Fibroblast of peridontal ligament (primary cell): ENCODE measurements at regions not wholly inside any gene's neighbourhood (a gene's known extent, or its start where the extent isn't known, plus 50 kb on each side); places are given as distances from the start of the nearest gene placed in this dataset.

Experiments used
- DNase-seq: peaks from one replicate; pipeline ENCODE4 v3.0.0-alpha.2; 2010; ENCODE audit errors: extremely low read depth

DNA sequence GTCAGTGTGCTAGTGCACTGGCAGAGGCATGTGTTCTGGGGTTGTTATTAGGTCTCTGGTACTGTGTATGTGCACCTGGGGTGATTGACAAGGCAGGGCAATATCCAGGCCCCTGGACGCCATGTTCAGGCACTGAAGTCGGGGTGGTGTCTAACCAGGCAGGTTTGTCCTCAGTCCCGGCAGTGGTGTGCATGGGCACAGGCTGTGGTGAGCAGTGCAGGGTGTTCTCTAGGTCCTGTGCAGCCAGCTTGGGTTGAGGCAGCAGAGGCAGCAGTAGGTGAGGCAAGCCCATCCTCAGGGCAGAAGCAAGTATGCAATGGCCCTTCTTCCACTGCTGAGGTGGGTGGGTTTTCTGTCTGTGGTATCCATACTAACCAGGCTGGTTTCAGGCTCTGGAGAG, 252.3 kb upstream of the LRRC7 start:
- DNase-seq = no peak

DNA sequence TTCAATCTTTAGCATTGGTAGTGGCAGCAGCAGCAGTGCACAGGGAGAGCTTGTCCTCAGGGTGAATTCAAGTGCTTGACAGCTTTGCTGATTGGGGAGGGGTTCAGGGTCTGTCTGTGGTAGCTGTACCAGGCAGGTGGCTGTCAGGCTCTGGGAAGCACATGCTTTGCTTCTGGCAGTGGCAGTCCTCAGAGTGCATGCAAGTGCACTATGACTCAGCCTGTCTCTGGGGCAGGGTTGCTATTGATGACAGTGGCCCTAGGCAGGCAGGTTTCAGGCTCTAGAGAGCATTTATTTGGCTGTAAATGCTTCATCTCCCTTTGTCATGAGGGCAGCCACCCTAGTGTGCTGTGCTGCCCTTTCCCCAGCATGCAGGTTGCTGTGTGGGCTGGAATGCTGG, 251.9 kb upstream of the LRRC7 start:
- DNase-seq = no peak

DNA sequence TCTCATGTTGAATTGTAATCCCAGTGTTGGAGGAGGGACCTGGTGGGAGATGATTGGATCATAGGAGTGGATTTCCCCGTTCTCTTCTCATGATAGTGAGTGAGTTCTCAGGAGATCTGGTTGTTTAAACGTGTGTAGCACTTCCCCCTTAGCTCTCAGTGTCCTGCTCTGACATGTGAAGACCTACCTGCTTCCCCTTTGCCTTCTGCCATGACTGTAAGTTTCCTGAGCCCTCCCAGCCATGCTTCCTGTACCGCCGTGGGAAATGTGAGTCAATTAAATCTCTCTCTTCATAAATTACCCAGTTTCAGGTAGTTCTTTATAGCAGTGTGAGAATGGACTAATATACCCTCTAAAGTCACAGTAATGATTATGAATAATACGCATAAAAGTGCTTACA, 248.4 kb upstream of the LRRC7 start:
- DNase-seq = no peak

DNA sequence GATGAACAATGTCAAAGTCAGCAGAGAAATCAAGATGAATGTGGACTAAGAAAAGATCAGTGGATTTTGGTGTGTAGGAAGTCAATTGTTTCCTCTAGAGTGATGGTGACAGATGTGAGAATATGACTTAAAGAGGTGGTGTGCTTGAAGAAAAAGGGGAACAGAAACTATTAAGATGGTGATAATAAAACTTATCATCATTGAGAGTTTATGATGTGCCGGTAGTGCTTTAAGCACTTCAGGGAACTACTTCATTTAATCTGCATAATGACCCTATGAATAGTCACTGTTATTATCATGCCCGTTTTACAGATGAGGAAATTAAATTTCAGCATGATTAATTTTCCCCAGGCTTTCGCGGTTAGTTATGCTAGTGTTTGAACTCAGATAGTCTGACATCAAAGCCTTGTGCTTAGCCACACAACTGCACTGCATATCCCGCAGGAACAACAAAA, 246.9 kb upstream of the LRRC7 start:
- no peak for DNase-seq

DNA sequence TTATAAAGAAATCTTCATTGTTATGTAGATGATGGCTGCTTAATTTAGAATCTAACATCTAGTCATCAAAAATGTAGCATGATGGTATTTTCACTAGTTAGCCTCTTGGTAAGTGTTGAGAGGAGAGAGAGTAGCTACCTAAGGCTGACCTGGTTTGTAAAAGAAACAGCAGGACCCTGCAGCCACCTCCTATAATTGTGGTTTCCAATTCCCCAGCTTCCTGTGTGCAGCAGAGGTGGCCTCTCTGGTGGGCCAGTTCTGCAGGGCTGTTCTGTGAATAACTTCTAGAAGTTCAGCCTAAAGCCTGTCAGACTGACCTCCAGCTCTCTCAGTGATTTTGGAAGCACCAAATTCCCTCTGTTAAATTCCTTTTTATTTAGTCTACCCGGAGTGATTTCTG, 246.4 kb upstream of the LRRC7 start:
- no peak for DNase-seq

DNA sequence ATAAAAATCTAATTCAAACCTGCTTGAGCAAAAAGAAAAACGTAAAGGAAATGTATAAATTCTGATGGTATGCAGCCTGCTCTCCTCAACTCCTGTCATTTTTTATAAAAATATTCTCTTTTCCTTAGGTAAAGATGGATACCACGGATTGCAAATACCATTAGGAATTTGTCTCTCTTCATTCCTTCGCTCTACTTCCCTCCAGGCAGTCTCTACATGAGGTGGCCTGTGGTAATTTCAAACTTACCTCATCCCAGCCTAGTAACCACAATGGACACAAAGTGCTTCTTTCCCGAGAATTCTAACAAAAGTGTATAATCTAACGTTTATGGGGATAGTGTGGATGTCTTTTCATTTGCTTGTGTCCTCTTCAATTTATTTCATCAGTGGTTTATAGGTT, 239.5 kb upstream of the LRRC7 start:
- no peak for DNase-seq

DNA sequence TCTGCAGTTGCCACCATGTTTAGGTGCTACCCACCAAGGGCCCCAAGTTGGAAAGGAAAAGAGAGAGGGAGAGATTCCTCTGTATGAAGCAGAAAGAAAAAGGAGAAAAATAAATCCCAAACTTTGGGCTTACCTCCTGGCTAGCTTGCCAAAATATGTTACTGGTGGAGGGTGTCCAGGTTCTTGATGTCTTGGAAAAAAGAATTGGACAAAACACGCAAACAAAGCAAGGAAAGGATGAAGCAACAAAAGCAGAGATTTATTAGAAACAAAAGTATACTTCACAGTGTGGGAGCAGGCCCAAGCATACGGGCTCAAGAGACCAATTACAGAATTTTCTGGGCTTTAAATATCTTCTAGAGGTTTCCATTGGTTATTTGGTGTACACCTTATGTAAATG, 204.5 kb upstream of the LRRC7 start:
- no peak for DNase-seq

DNA sequence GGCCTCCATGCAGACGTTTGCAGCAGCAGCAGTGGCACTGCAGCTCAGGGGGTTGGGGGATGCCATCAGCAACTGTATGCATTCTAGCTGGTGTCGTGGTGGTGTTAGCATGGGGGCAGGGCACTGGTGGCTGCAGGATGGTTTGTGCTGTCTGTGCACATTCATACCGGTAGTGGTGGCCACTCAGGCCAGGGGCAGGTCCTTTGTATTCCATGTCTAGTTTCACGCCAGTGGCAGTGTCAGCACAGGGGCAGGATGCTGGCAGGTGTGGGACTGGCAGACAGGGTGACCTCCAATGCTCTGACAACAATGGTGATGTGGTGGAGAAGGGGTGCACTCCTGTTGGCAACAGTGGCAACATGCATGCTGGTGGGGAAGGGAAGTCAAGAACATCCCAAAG, 194.2 kb upstream of the LRRC7 start:
- DNase-seq = no peak

DNA sequence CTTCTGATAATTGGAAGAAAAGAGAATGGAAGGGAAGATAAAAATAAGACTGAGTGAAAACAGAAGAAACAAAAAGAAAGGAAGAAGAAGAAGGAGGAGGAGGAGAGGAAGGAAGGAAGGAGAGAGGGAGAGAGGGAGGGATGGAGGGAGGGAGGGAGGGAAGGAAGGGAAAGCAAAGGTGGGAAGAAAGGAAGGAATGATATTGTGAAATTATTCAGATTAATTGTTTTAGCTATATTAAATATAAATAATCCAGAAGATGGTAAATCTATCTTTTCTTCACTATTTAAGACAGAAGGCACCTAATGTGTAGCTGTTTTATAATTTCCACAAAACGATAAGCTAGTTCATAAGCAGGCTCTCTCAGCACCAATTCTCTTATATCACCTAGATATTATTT, 191.3 kb upstream of the LRRC7 start:
- no peak for DNase-seq

DNA sequence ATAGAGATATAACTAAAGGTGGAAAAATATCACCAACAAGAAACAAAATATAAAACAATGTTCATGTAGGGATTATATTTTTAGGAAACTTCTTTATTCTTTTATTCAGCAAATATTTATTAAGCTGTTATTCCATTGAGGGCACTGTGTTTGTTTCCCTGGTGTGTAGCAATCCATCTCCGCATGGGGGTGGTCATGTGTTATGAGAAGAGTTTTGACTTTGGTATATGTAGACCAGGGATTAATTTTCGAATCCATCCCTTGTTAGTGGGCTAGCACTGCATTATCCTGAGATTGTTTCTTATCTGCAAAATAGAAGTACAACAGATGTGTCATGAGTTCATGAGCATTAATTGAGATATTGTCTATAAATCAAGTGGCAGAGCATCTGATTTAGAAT, 190.2 kb upstream of the LRRC7 start:
- no peak for DNase-seq

DNA sequence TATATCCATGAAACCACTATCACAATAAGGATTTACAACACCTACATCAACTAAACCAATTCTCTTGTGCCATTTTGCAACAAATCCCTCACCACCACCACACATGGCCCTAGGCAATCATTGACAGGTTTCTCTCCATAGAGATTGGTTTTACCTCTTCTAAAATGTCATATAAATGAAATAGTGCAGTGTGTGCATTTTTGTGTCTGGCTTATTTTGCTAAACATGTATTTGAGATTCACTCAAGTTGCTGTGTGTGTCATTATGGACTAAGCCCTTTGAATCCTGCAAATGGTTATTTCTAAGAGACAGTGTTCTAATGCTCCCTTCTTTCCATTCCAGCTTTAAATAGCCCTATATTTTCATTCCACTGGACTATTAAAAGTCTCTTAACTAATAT, 179.7 kb upstream of the LRRC7 start:
- DNase-seq = no peak

DNA sequence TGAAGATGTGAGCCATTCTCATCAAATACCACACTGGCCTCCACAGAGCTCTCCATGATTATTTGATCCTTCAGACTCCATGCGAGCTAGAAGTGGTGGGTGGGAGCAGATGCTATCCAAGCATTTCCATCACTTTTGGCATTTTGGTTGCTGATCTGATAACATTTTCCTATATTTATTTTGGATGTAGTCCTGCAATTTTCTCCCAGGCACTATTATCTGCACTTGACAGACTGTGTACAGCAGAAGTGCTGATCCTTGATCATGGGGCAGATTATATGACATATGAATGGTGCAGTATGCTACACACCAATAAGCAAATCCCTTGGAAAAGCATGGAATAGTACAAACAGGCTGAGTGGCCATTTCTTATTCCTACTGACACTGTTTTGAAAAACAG, 167.6 kb upstream of the LRRC7 start:
- no peak for DNase-seq

DNA sequence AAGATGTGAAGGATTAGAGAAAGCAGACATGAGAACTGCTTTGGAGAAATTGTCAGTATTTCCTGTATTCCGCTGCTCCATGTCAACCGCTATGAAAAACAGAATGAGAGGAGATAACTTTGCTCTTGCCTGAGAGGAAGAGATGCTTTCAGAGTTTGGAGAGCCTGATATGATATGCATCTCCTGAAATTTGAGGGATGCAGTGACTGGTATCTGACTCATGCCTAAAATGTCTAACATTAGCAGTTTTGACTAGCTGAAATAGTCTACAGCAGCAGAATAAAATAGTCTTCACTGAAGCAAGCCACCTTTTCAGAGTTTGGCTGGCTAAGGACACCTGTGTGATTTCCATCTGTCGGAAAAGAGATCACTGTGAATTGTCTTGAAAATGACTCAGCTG, 165.8 kb upstream of the LRRC7 start:
- DNase-seq = no peak

DNA sequence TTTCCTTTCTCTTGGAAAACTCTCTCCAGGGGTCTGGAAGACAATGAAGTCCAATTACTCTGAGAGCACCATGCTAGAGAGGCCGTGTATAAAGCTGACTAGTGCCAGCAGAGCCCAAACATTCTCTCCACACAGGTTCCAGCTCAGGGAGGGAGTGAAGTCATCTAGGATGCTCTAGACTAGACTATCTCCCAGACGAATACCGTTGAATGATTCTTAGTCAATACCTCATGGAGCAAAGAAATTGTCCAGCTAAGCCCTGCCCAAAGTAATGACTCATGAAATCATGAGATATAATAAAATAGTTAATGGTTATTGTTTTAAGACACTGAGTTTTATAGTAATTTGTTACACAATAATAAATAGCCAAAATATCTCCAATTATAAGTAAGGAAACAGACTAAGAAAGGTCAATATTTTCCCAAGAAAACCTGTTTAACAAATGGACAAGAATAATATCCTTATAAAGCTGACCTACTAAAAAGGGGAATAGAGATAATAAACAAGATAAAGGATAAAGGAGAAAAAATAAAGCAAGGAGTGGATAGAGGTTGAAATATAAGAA, 163.9 kb upstream of the LRRC7 start:
- DNase-seq = no peak

DNA sequence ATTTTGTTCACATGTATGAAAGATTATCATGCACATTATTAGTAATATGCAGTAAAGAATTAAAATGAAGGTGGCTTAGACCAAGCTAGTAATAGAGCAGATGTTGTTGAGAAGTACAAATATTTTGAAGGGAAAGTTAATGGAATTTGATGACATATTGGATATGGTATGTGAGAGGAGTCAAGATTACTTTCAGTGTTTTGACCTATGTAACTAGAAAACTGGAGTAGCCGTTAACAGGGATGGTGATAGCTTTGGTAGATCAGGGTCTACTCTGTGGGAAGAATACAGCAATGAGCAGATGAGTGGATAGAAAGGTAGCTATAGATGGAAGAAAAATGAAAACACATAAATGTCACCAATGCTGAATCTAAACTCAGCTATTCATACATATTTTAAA, 163.2 kb upstream of the LRRC7 start:
- no peak for DNase-seq

DNA sequence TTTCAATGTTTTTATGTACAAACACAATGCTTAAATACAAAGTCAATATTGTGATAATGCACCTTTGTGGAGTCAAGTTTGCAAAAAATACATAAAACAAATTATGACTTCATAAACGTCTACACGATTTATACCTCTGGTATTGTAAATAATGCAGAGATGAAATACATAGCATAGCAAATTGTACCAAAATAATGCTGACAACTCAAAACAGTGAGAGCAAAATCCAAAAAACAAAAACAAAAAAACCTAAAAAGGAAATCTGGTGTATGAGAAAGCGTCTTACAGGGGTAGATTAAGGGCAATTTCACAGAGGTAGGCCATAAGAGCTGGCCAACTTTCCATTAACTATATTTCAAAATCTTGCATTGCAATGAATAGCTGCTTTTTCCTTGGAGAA, 161.5 kb upstream of the LRRC7 start:
- DNase-seq = no peak

DNA sequence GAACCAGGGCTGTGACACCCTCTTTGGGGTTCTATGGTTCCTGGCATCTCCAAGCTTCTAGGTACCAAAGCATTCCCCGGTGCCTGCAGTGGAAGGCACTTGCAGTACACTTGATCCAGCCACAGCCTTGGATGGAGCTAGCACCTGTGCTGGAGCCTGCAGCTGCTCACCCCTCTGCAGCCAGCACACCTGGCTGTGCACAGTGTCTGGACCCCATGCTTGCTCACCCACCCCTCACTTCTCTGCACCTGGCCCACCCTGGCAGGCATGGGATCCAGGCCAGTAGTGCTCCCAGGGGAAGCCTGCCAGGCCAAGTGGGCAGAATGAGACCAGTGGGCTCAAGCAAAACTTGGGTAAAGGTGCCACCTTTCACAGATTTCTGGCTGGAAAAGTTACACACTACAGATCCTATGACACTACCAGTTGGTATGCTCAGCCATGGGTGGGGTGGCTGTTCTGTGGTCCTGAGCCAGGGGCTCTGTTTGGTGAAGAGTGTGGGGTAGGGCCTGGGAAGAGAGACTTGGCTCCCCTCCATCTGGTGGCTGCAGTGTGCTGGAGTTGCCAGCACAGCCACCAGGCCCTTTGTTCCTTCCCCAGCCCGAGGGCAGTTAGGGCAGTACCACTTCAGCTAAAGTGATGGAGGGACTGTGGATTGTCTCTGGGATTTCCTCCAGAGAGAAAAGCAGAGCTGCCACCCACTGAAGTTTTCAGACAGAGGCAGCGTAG, 157.8 kb upstream of the LRRC7 start:
- no peak for DNase-seq

DNA sequence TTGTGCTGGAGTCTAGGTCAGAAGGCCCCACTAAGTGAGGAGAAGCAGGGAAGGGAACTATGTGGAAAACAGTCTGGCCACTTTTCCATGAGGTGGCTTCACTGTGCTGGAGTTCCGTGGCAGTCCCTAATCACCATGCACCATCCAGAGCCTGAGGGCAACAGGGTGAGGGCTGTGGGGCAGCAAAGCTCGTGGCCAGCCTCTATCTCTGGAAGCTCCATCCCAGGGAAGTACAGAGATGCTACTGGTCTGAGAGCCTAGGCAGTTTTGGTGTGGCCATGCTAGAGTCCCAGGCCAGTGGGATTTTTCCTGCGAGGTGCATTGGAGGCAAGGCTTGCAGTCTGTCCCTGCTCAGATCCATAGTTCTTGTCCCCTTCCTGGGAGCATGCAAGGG, 157.3 kb upstream of the LRRC7 start:
- no peak for DNase-seq

DNA sequence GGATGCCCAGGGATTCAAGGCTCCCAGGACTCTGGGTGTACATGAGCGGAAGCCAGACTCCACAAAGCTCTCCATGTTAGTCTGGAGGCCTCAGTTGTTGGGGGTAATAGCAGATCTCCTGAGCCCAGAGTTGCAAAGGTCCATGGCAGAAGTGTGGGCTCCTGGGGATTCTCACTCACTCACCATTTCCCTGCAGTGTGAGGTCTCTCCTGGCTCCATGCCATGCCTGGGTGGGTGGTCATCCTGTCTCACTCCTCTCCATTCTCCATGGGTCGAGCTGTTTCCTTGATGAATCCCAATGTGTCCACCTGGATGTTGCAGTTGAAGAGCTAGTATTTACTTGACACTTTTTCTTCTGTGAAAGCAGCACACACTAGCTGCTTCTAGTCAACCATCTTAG, 156.8 kb upstream of the LRRC7 start:
- DNase-seq = no peak

DNA sequence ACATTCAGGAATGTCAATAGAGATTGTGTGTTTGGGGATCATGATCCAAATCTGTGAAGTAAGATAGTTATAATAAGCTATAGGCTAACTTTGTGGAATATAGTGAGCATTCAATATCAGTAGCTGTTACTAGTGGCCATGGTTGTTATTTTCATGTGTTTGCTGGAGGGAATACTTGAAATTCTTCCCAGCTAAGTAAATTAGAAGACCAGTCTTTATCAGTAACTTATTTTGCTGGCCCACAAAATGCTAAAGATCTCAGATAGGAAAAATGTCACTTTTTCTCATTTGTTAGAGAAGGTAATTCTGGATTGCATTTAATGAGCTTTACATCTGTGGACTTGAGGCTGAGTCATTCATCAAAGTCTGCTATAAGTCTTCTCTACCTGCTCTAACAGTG, 156.1 kb upstream of the LRRC7 start:
- no peak for DNase-seq

DNA sequence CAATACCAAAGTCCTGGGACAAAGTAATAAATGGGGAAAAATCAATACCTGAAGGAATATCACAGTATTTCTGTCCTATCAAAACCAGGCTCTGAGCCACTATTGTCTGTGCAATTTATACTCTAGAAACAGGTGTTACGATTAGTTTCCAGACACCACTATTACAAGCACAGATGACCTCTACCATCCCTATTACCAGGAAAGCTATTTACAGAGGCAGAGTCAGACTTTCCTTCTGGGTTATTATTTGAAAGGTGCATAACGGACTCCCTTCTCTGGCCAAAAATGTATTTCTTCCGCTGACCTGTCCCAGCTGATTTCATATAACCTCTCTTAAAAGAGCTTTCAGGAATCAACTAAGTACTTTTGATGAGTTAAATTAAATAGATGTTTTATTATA, 154.6 kb upstream of the LRRC7 start:
- DNase-seq = no peak

DNA sequence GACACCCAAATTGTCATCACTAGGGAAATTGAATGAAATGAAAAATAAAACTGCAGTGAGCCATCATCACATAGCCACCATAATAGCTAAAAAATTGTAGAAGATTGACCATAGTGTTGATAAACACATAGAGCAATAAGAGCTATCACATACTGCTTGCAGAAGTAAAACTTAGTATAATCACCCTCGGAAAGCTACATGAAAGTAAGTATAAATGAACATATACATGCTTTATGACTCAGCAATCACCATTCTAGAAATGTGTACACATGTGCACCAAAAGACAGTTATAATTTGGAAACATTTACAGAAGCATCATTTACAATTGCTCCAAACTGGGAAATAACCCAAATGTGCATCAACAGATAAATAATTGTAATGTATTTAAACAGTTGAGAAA, 153.1 kb upstream of the LRRC7 start:
- no peak for DNase-seq

DNA sequence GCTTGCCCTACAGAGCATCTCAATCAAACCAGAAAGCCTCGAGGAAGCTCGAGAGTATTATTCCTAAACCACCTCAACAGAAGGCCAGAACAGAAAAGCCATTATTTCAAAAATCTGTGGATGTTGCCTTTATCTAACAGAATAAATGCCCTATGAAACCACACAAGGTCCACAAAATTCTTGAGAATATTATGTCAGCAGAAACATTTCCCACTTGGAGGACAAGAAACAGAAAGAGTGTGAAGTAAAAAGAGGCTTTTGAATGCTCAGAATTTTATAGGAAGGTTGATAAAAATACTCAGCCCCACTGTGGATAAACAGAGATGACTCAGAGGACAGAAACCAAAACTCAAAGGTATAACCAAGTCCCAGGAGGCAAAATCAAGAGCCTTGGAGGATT, 146.4 kb upstream of the LRRC7 start:
- DNase-seq = no peak

DNA sequence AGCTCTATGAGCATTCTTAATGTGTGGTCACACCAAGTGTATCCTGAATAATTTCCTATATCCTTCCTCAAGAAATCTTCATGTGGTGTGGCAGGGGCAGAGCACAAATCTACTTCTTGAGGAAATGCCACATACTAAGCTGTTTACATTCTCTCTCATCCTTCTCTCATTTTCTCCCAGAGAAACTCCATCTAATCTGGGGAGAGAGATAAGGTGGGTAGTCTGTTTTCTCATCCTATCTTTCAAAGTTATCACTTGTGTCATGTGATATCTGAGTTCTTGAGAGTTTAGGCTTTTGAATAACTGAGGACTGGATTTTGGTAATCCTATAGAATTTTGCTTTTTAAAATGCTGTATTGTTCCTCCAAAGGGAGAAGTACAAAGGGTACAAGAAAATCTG, 141.9 kb upstream of the LRRC7 start:
- DNase-seq = no peak
